Loucy (cell line): ENCODE measurements at regions not wholly inside any gene's neighbourhood (a gene's known extent, or its start where the extent isn't known, plus 50 kb on each side); places are given as distances from the start of the nearest gene placed in this dataset.

Experiments used
- EZH2phosphoT487 ChIP-seq: fragments of 200-600 bp; IDR thresholded peaks from 2 replicates; pipeline ENCODE4 v1.6.1; 2018; ENCODE audit warnings: antibody characterized with exemption, mild to moderate bottlenecking, moderate library complexity, borderline replicate concordance
- TF ChIP-seq, protein P1 (sequence below): fragments of 200-600 bp; sonication (generic); conservative IDR thresholded peaks from 2 replicates; pipeline ENCODE4 v1.5.1; 2014; ENCODE audit warnings: mild to moderate bottlenecking, antibody characterized with exemption, low read length

DNA sequence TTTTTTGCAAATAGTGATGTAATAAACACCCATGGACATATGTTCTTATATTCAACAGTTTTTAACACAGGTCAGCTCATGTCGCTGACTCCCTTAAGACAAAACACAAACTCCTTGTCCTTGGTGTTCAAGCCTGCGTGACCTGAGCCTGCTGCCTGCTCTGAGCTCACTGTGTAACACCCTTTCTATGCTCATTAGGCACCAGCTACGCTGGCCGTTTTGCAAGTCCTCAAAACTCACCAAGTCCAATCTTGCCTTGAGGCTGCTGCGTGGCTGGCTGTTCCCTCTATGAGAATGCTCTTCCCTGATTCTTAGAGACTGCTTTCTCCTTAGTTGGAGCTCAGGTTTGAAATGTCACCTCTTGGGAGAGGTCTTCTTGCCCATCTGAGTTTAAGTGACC, 100.5 kb upstream of the GLI2 start:
- TF ChIP-seq, protein P1, sequence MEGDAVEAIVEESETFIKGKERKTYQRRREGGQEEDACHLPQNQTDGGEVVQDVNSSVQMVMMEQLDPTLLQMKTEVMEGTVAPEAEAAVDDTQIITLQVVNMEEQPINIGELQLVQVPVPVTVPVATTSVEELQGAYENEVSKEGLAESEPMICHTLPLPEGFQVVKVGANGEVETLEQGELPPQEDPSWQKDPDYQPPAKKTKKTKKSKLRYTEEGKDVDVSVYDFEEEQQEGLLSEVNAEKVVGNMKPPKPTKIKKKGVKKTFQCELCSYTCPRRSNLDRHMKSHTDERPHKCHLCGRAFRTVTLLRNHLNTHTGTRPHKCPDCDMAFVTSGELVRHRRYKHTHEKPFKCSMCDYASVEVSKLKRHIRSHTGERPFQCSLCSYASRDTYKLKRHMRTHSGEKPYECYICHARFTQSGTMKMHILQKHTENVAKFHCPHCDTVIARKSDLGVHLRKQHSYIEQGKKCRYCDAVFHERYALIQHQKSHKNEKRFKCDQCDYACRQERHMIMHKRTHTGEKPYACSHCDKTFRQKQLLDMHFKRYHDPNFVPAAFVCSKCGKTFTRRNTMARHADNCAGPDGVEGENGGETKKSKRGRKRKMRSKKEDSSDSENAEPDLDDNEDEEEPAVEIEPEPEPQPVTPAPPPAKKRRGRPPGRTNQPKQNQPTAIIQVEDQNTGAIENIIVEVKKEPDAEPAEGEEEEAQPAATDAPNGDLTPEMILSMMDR: no peak
- TF ChIP-seq EZH2phosphoT487: no peak
